PC-9 (cell line): ENCODE measurements at regions not wholly inside any gene's neighbourhood (a gene's known extent, or its start where the extent isn't known, plus 50 kb on each side); places are given as distances from the start of the nearest gene placed in this dataset.

Experiments
- BruUV-seq: library from RNA; stranded (reverse); fragments of 400-500 nt; replicated peaks from 2 replicates; lab custom pipeline; 2021; lab: Mats Ljungman, UMichigan
- CTCF ChIA-PET: fragments of 300-600 bp; sonication (Branson Sonifier 250); formaldehyde crosslinking; loops from one replicate; lab custom pipeline; 2022; ENCODE audit warnings: antibody characterized with exemption; lab: Charles Lee
- POLR2A ChIA-PET: fragments of 300-600 bp; sonication (Branson Sonifier 250); formaldehyde crosslinking; loops from one replicate; lab custom pipeline; 2022; ENCODE audit warnings: antibody characterized with exemption; ENCODE audit not compliant: unreplicated experiment; lab: Charles Lee
- DNase-seq, 2 experiments: peaks; one replicate each; pipeline versions ENCODE4 v3.0.0 to v3.0.0-alpha.2; 2015 to 2022; ENCODE audit warnings: mixed read lengths in 1 of 2
- H2AFZ ChIP-seq: fragments of 200-600 bp; sonication (generic); 2 replicates; pipeline ENCODE4 v1.8.1; 2017; ENCODE audit warnings: antibody characterized with exemption
- H3F3A ChIP-seq: fragments of 200-600 bp; sonication (generic); 2 replicates; pipeline ENCODE4 v1.8.1; 2017; ENCODE audit warnings: antibody characterized with exemption, mild to moderate bottlenecking, low read depth; ENCODE audit not compliant: insufficient read depth
- H3K27ac ChIP-seq: fragments of 200-600 bp; sonication (generic); 2 replicates; pipeline ENCODE4 v1.6.1; 2016; ENCODE audit warnings: mixed run types
- H3K27me3 ChIP-seq: fragments of 200-600 bp; sonication (generic); 2 replicates; pipeline ENCODE4 v1.6.1; 2016; ENCODE audit warnings: low read depth, mixed run types; ENCODE audit not compliant: insufficient read depth
- H3K36me3 ChIP-seq: fragments of 200-600 bp; sonication (generic); 2 replicates; pipeline ENCODE4 v1.6.1; 2016; ENCODE audit warnings: low read depth, mixed run types
- H3K4me1 ChIP-seq: fragments of 200-600 bp; sonication (generic); replicated peaks from 2 replicates; pipeline ENCODE4 v1.6.1; 2016; ENCODE audit warnings: mixed run types; ENCODE audit not compliant: insufficient read depth
- H3K4me2 ChIP-seq: fragments of 200-600 bp; sonication (generic); 2 replicates; pipeline ENCODE4 v1.6.1; 2017; ENCODE audit warnings: mixed run types
- H3K4me3 ChIP-seq: fragments of 200-600 bp; sonication (generic); 2 replicates; pipeline ENCODE4 v1.6.1; 2016; ENCODE audit warnings: mixed run types
- H3K79me2 ChIP-seq: fragments of 200-600 bp; sonication (generic); 2 replicates; pipeline ENCODE4 v1.6.1; 2017; ENCODE audit warnings: low read depth, mixed run types
- H3K9me2 ChIP-seq: fragments of 200-600 bp; sonication (generic); 2 replicates; pipeline ENCODE4 v1.8.1; 2017; ENCODE audit warnings: mild to moderate bottlenecking; ENCODE audit not compliant: insufficient read depth
- H3K9me3 ChIP-seq: fragments of 200-600 bp; sonication (generic); 2 replicates; pipeline ENCODE4 v1.8.1; 2016; ENCODE audit warnings: low read depth; ENCODE audit not compliant: insufficient read depth
- H4K20me1 ChIP-seq: fragments of 200-600 bp; sonication (generic); 2 replicates; pipeline ENCODE4 v1.8.1; 2017; ENCODE audit not compliant: insufficient read depth
- CTCF ChIP-seq: fragments of 200-600 bp; sonication (generic); conservative IDR thresholded peaks from 2 replicates; pipeline ENCODE4 v1.6.1; 2017; ENCODE audit warnings: mixed run types, antibody characterized with exemption, mild to moderate bottlenecking, moderate library complexity
- EZH2 ChIP-seq: fragments of 200-600 bp; sonication (generic); IDR thresholded peaks from 2 replicates; pipeline ENCODE4 v1.8.0; 2017; ENCODE audit warnings: antibody characterized with exemption, low read depth
- intact Hi-C: fragments of 100-400 bp; cut with micrococcal nuclease; formaldehyde crosslinking; loops from one replicate; pipeline ENCODE4 v1.10.0; 2022; ENCODE audit not compliant: unreplicated experiment

DNA sequence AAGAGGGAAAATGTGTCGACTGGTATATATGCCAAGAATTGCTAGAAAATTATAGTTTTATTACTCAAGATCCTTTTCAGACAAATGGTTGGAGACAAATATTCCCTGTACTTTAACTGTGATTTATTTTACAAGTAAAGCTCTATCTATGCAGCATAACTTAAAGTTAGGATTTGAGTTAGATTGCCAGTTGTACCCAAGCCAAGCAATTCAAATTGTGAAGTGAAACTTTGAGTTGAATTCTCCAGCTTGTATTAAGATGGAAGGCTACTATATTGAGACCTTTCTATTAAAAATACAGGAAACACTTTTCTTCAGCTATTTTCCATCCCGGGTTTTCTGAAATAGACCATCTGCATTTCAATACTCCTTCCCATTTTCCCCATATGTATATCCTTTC lies 333.1 kb upstream of the RBMS3 start:
- no peak overlapping the region for H3K4me2 ChIP-seq
- no peaks in the 10 kb centered on the region for H3K9me2 ChIP-seq

DNA sequence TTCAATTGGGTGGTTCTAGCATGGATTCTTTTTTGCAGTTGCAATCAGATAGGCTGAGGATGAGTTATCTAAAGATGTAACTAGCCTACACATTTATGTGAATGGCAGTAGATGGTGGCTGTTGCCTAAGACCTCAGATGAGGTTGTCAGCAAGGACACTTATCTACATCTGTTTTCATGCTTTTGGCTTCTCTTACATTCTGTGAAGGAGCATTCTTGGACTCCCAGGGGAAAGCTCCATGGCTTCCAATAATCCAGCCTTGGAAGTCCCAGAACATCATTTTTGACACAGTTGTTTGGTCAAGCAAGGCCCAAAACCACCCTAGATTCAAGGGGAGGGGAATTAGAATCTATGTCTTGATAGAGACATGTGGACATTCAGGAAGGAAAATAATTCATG lies 332.2 kb upstream of the RBMS3 start:
- Histone ChIP-seq H4K20me1 (no peaks in the 10 kb centered on the region), H2AFZ (no peak overlapping the region), H3F3A (no peaks in the 10 kb centered on the region), H3K9me2 (no peaks in the 10 kb centered on the region), H3K79me2 (no peaks in the 10 kb centered on the region), H3K27ac (no peak overlapping the region), H3K36me3 (no peaks in the 10 kb centered on the region), H3K4me2 (no peak overlapping the region), H3K9me3 (no peaks in the 10 kb centered on the region), H3K4me1 (no peaks in the 10 kb centered on the region), H3K4me3 (no peak overlapping the region), H3K27me3 (no peaks in the 10 kb centered on the region)
- BruUV-seq: no TSS peak
- POLR2A ChIA-PET: no interaction called here
- TF ChIP-seq CTCF (no peak), EZH2 (no peak)
- intact Hi-C loops: no loop called here
- CTCF ChIA-PET: no interaction called here
- no peak for DNase-seq

More for the DNA sequence above, 333.1 kb upstream of the RBMS3 start:
- no peaks in the 10 kb centered on the region for H3K27me3 ChIP-seq
- H3K27ac ChIP-seq: no peak overlapping the region
- no peaks in the 10 kb centered on the region for H4K20me1 ChIP-seq
- H2AFZ ChIP-seq: no peak overlapping the region
- POLR2A ChIA-PET: no interaction called here
- no peak for TF ChIP-seq EZH2
- no peaks in the 10 kb centered on the region for H3K79me2 ChIP-seq
- intact Hi-C loops: no loop called here
- no peaks in the 10 kb centered on the region for H3K4me1 ChIP-seq
- H3K36me3 ChIP-seq: no peaks in the 10 kb centered on the region
- no peak for DNase-seq
- no TSS peak for BruUV-seq
- H3K9me3 ChIP-seq: no peaks in the 10 kb centered on the region
- H3K4me3 ChIP-seq: no peak overlapping the region
- H3F3A ChIP-seq: no peaks in the 10 kb centered on the region
- CTCF ChIA-PET: no interaction called here

GRCh38 chr3:28949580-28949979 lies 331.3 kb upstream of the RBMS3 start:
- Histone ChIP-seq H3K4me3 (no peak overlapping the region), H3K4me2 (no peak overlapping the region), H3K27ac (no peak overlapping the region), H3F3A (no peaks in the 10 kb centered on the region), H3K79me2 (no peaks in the 10 kb centered on the region), H2AFZ (no peak overlapping the region), H3K36me3 (no peaks in the 10 kb centered on the region), H4K20me1 (no peaks in the 10 kb centered on the region), H3K9me3 (no peaks in the 10 kb centered on the region), H3K4me1 (no peaks in the 10 kb centered on the region), H3K9me2 (no peaks in the 10 kb centered on the region), H3K27me3 (no peaks in the 10 kb centered on the region)
- intact Hi-C loops: no loop called here
- TF ChIP-seq CTCF (no peak), EZH2 (no peak)
- ChIA-PET CTCF (no interaction called here), POLR2A (interaction anchor here (0.7 kb wide), 1 partner anchor 117 kb away, joined by 3 read pairs; no protein-coding TSS in a partner anchor)
- no peak for DNase-seq
- no TSS peak for BruUV-seq

GRCh38 chr3:28950614-28951013 lies 330.3 kb upstream of the RBMS3 start:
- no peaks in the 10 kb centered on the region for H3K9me2 ChIP-seq
- H3K79me2 ChIP-seq: no peaks in the 10 kb centered on the region
- intact Hi-C loops: no loop called here
- H3K36me3 ChIP-seq: no peaks in the 10 kb centered on the region
- no peak overlapping the region for H3K27ac ChIP-seq
- no peaks in the 10 kb centered on the region for H3K9me3 ChIP-seq
- H3K4me1 ChIP-seq: no peaks in the 10 kb centered on the region
- no peak overlapping the region for H2AFZ ChIP-seq
- no peak overlapping the region for H3K4me2 ChIP-seq
- no peaks in the 10 kb centered on the region for H4K20me1 ChIP-seq
- no peaks in the 10 kb centered on the region for H3F3A ChIP-seq
- POLR2A ChIA-PET: no interaction called here
- no peaks in the 10 kb centered on the region for H3K27me3 ChIP-seq
- no peak overlapping the region for H3K4me3 ChIP-seq
- no peak for TF ChIP-seq EZH2
- no peak for TF ChIP-seq CTCF
- DNase-seq: no peak
- no TSS peak for BruUV-seq
- CTCF ChIA-PET: no interaction called here
